Heart left ventricle (tissue), 16 donors: ENCODE measurements at regions not wholly inside any gene's neighbourhood (a gene's known extent, or its start where the extent isn't known, plus 50 kb on each side); places are given as distances from the start of the nearest gene placed in this dataset.

ENCODE experiments used
- ATAC-seq, 4 donors: fragments of 200-7000 bp; cut with Tn5 transposase; one replicate each; pipeline ENCODE4 v1.9.1; 2020 to 2022; ENCODE audit warnings: moderate library complexity in 4 of 4, mild to moderate bottlenecking in 3 of 4, moderate number of reproducible peaks in 1 of 4
- DNase-seq, 5 donors: peaks; one replicate each; pipeline ENCODE4 v3.0.0-alpha.2; 2020
- H3K27ac ChIP-seq, 12 donors: fragments of 200-600 bp; sonication (generic) in 4 of 12; one replicate each; pipeline versions ENCODE4 v1.5.0 to v1.8.0; 2016 to 2022; ENCODE audit warnings: mild to moderate bottlenecking in 2 of 12
- H3K27me3 ChIP-seq, 9 donors: fragments of 200-600 bp; sonication (generic) in 2 of 9; one replicate each; pipeline versions ENCODE4 v1.5.1 to v1.8.0; 2016 to 2022; ENCODE audit warnings: mild to moderate bottlenecking in 3 of 9
- H3K36me3 ChIP-seq, 9 donors: fragments of 200-600 bp; sonication (generic) in 2 of 9; one replicate each; pipeline versions ENCODE4 v1.5.0 to v1.8.0; 2018 to 2022; ENCODE audit warnings: mild to moderate bottlenecking in 2 of 9
- H3K4me1 ChIP-seq, 12 donors: fragments of 200-600 bp; sonication (generic) in 4 of 12; one replicate each; pipeline versions ENCODE4 v1.5.0 to v1.8.0; 2016 to 2022; ENCODE audit warnings: mild to moderate bottlenecking in 3 of 12
- H3K4me3 ChIP-seq, 12 donors: fragments of 200-600 bp; sonication (generic) in 4 of 12; one replicate each; pipeline versions ENCODE4 v1.5.0 to v1.8.0; 2017 to 2022; ENCODE audit warnings: mild to moderate bottlenecking in 9 of 12, moderate library complexity in 4 of 12
- H3K9me3 ChIP-seq, 12 donors: fragments of 200-600 bp; sonication (generic) in 4 of 12; one replicate each; pipeline versions ENCODE4 v1.5.0 to v1.8.0; 2016 to 2022; ENCODE audit warnings: mild to moderate bottlenecking in 1 of 12
- POLR2A ChIP-seq, 2 donors: fragments of 450-650 bp; IDR thresholded peaks; one replicate each; pipeline ENCODE4 v1.6.1; 2017; ENCODE audit warnings: antibody characterized with exemption in 2 of 2, mild to moderate bottlenecking in 2 of 2, moderate library complexity in 2 of 2
- WGBS, 4 donors: extraction: QIAGEN DNeasy Blood & Tissue Kit in 2 of 4; methylation state at CpG; one replicate each; pipeline versions ENCODE4 v1.1.5 to v1.1.7; 2013 to 2018; 5-methylcytosine and 5-hydroxymethylcytosine counted together
- intact Hi-C, 10 donors: fragments of 100-400 bp; cut with DNase I; formaldehyde crosslinking; loops; one replicate each; pipeline versions ENCODE4 v1.11.1 to v1.14.2; 2022
- TF ChIP-seq, protein P1 (sequence below), 12 donors: fragments of 200-600 bp; sonication (generic) in 4 of 12; IDR thresholded peaks; one replicate each; pipeline versions ENCODE4 v1.5.0 to v1.8.0; 2018 to 2022; ENCODE audit warnings: antibody characterized with exemption in 12 of 12, mild to moderate bottlenecking in 5 of 12
- donor health status: ischemic (EF 13 %, LVEDD 7.1; RV severe dilation, severe dysfunction).
- donor health status: healthy with polysubstance abuse.
- donor health status: DM: no; HTN: yes; CAD: no.
- donor health status: DM: no; HTN: no; CAD: no.
- donor health status: ischemic (EF 25% LVEDD 6.9; RV normal size, moderate dysfunction).
- donor health status: ischemic (EF 25% LVEDD 5.7; RV mildly dilated, moderate dysfunction).
- donor health status: healthy.
- donor health status: DM: yes; HTN: yes; CAD: no.
- donor health status: ischemic (EF 35%, LVEDD 5.7; RV mildly dilated, moderate dysfunction).
- donor health status: nonischemic (EF 11% LVEDD 7.7; RV severe dilation, severe dysfunction).
- donor health status: DM: yes; HTN: yes; CAD: no.
- donor health status: PGD.
- donor health status: ischemic (EF 29% LVEDD 5.4; RV normal size, mild dysfunction).
- donor health status: nonischemic (EF 23%, LVEDD 6.1; RV moderate dilation, normal function).

DNA sequence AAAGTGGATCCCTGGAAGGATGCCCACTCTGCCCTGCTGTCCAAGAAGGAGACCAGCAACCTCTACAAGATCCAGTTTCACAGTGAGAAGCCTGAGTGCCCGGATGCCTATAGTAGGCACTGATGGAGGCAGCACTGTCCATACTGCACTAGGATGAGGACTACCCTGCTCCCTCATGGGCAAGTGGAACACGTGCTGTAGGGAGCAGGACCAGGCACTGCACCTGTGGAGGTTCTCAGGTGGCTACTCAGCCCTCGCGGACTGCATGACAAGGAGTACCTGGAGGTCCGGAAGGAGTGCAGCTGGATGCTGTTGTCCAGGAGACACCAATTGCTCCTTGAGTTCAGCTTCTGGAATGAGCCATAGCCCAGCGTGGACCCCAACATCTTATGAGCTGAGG is 146.1 kb upstream of the NLRP1 start:
- ATAC-seq (no peak), DNase-seq (no peak)
- 75 to 86% (median 85%) methylated on average over 1 to 6 of the region's 6 CpGs for WGBS, 4 donors
- H3K9me3 ChIP-seq, result peaks cover 0 to 13% (median 0%) of the 10 kb centered on the region in 12 donors
- peaks cover 0 to 12% (median 3%) of the 10 kb centered on the region in 9 donors for H3K27me3 ChIP-seq
- no peaks in the 10 kb centered on the region for H3K4me1 ChIP-seq
- intact Hi-C loops, result no loop called here
- no peak overlapping the region for H3K27ac ChIP-seq
- TF ChIP-seq, protein P1, sequence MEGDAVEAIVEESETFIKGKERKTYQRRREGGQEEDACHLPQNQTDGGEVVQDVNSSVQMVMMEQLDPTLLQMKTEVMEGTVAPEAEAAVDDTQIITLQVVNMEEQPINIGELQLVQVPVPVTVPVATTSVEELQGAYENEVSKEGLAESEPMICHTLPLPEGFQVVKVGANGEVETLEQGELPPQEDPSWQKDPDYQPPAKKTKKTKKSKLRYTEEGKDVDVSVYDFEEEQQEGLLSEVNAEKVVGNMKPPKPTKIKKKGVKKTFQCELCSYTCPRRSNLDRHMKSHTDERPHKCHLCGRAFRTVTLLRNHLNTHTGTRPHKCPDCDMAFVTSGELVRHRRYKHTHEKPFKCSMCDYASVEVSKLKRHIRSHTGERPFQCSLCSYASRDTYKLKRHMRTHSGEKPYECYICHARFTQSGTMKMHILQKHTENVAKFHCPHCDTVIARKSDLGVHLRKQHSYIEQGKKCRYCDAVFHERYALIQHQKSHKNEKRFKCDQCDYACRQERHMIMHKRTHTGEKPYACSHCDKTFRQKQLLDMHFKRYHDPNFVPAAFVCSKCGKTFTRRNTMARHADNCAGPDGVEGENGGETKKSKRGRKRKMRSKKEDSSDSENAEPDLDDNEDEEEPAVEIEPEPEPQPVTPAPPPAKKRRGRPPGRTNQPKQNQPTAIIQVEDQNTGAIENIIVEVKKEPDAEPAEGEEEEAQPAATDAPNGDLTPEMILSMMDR (IDR thresholded peaks at IDR 0.05), result no peak
- TF ChIP-seq POLR2A (IDR thresholded peaks at IDR 0.05), result no peak
- no peaks in the 10 kb centered on the region for H3K36me3 ChIP-seq
- H3K4me3 ChIP-seq, result no peak overlapping the region

DNA sequence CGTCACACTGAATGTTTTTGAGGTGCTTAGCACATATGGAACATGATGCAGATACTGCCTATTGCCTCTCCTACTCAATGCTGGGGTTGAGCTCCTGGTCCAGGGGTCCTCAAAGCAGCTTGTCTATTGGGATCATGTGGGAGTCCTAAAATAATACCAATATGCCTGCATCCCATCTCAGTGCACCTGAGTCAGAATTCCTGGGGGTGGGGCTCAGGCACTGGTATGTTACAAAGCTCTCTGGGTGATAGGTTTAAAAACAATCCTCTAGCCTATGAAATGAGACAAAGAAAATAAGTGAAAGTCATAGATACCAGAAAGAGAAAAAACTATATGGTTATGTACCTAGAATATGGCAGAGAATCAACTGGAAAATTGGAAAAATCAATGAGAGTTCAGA is 156.6 kb upstream of the NLRP1 start:
- no peaks in the 10 kb centered on the region for H3K9me3 ChIP-seq
- H3K4me1 ChIP-seq, result no peaks in the 10 kb centered on the region
- no peak overlapping the region for H3K27ac ChIP-seq
- TF ChIP-seq POLR2A (IDR thresholded peaks at IDR 0.05), result no peak
- TF ChIP-seq, protein P1 (IDR thresholded peaks at IDR 0.05), result no peak
- no peak for DNase-seq
- H3K36me3 ChIP-seq, result no peaks in the 10 kb centered on the region
- ATAC-seq, result no peak
- peaks cover 0 to 7% (median 0%) of the 10 kb centered on the region in 9 donors for H3K27me3 ChIP-seq
- 11 to 19% (median 16%) methylated on average over 1 of the region's 1 CpG for WGBS, 4 donors
- H3K4me3 ChIP-seq, result no peak overlapping the region
- intact Hi-C loops, result no loop called here

DNA sequence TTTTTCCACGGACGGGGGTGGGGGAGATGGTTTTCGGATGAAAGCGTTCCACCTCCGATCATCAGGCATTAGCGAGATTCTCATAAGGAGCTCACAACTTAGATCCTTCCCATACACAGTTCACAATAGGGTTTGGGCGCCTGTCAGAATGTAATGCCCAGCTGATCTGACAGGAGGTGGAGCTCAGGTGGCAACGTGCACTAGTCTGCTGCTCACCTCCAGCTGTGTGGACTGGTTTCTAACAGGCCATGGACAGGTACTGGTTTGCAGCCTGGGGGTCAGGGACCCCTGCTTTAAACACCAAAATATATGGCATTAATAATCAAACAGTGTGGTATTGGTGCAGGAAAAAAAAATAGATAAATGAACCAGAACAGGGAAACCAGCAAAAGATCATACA is 157.5 kb upstream of the NLRP1 start:
- Histone ChIP-seq H3K4me1 (no peaks in the 10 kb centered on the region), H3K36me3 (no peaks in the 10 kb centered on the region), H3K27me3 (peaks cover 0 to 7% (median 0%) of the 10 kb centered on the region in 9 donors), H3K9me3 (no peaks in the 10 kb centered on the region), H3K27ac (no peak overlapping the region), H3K4me3 (no peak overlapping the region)
- DNase-seq (no peak), ATAC-seq (no peak)
- WGBS, 4 donors, result 85 to 87% (median 86%) methylated on average over 8 of the region's 8 CpGs
- intact Hi-C loops, result no loop called here
- no peak for TF ChIP-seq POLR2A (IDR thresholded peaks at IDR 0.05)
- TF ChIP-seq, protein P1 (IDR thresholded peaks at IDR 0.05), result no peak

DNA sequence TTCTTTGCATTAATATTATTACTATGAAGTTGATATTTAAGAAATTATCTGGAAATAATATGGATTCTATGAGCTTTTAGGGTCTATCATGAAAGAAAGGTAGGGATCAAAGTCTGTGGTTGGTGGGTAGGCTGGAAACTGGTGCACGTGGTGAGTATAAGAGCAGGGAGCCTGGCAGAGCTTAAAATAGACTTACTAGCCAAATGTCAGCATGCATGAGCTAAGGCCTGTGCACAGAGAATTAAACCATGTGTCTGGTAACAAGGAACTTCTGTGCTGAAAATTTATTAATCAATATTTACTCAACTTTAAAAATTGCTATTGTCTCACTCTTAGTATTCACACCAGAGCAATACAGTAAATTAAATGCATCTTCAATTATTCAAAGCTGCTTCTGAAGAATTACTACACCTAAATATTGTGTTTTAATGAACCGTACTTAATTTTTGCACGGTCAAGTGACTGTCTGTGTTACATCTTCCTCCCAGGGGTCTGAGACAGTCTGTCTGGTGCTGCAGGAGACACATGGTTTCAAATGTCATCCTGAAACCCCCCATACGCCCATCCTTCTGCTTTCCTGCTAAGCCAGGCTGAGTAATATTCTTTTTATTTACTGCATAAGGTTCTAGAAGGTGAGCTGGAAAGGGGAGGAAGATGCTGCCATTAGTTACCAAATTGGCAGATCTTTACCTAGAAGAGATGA is 161.0 kb upstream of the NLRP1 start:
- intact Hi-C loops, result no loop called here
- Histone ChIP-seq H3K9me3 (no peaks in the 10 kb centered on the region), H3K36me3 (no peaks in the 10 kb centered on the region), H3K27ac (no peak overlapping the region), H3K27me3 (peaks cover 0 to 3% (median 0%) of the 10 kb centered on the region in 9 donors), H3K4me3 (no peak overlapping the region), H3K4me1 (no peaks in the 10 kb centered on the region)
- TF ChIP-seq, protein P1 (IDR thresholded peaks at IDR 0.05), result no peak
- no peak for TF ChIP-seq POLR2A (IDR thresholded peaks at IDR 0.05)
- 57 to 67% (median 64%) methylated on average over 4 of the region's 4 CpGs for WGBS, 4 donors
- ATAC-seq (peak in 2 of 4 donors; percentile 62 to 70), DNase-seq (no peak)
